Ishikawa (cell line): ENCODE measurements at regions not wholly inside any gene's neighbourhood (a gene's known extent, or its start where the extent isn't known, plus 50 kb on each side); places are given as distances from the start of the nearest gene placed in this dataset.

ENCODE experiments used
- RAD21 ChIP-seq: IDR thresholded peaks from 2 replicates; pipeline ENCODE4 v1.6.1; 2012; ENCODE audit warnings: low read depth
- YY1 ChIP-seq: IDR thresholded peaks from 2 replicates; pipeline ENCODE4 v1.6.1; 2012; ENCODE audit warnings: low read depth

DNA sequence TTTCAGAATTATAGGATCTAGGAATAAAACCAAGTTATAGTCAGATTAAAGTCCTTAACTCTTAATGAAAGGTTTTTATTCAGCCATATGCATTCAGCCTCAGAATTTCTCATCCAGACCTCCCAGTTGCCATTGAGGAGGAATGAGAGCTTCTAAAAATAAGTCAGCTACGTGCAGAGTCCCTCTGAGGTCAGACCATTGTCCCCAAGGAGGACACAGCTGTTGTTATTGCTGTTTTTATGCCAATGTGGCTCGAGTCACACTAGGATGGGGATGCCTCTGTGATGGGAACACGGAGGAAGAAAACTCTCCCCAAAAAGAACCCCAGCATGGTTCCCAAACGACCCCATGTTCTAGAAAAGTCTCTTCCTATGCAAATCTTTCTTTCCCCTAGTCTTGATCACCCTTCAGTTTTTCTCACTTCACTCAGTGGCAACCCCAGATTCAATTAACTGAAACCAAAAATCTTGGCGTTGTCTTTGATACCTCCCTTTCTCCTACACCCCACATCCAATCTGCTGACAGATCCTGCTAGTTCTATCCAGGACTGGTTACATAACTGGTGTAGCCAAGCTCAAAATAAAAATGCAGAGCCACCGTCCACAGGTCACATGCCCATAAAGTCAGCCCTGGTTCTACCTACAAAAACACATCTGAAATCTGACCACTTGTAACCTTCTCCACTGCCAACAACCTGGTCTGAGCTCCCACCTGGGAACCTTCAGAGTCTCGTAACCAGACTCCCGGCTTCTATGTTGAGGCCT lies 138.2 kb upstream of the ERCC4 start:
- no peak for TF ChIP-seq YY1
- TF ChIP-seq RAD21 = no peak
